ENCODE measurements at regions not wholly inside any gene's neighbourhood (a gene's known extent, or its start where the extent isn't known, plus 50 kb on each side); places are given as distances from the start of the nearest gene placed in this dataset.

GRCh38 chr10:21095073-21095472 is 198.0 kb upstream of the NEBL start:
- H3K9me3 ChIP-seq, result no peaks in the 10 kb centered on the region
- H3K27me3 ChIP-seq (replicated peaks in 1 of 7), result no peaks in the 10 kb centered on the region
- intact Hi-C loops (cut with DNase I; ENCODE audit: low total_unique reads), result no loop called here
- no peak overlapping the region for H3K4me3 ChIP-seq
- H3K36me3 ChIP-seq, result no peaks in the 10 kb centered on the region
- TF ChIP-seq POLR2AphosphoS5 (IDR thresholded peaks at IDR 0.05) (no peak), POLR2A (IDR thresholded peaks at IDR 0.05) (no peak)
- TF ChIP-seq, protein P1, sequence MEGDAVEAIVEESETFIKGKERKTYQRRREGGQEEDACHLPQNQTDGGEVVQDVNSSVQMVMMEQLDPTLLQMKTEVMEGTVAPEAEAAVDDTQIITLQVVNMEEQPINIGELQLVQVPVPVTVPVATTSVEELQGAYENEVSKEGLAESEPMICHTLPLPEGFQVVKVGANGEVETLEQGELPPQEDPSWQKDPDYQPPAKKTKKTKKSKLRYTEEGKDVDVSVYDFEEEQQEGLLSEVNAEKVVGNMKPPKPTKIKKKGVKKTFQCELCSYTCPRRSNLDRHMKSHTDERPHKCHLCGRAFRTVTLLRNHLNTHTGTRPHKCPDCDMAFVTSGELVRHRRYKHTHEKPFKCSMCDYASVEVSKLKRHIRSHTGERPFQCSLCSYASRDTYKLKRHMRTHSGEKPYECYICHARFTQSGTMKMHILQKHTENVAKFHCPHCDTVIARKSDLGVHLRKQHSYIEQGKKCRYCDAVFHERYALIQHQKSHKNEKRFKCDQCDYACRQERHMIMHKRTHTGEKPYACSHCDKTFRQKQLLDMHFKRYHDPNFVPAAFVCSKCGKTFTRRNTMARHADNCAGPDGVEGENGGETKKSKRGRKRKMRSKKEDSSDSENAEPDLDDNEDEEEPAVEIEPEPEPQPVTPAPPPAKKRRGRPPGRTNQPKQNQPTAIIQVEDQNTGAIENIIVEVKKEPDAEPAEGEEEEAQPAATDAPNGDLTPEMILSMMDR (IDR thresholded peaks at IDR 0.05 in 8 of 11, conservative IDR thresholded peaks at IDR 0.05 in 3 of 11), result no peak
- H3K27ac ChIP-seq, result no peak overlapping the region
- DNase-seq, result no peak
- 90 to 98% (median 93%) methylated on average over 3 of the region's 3 CpGs for WGBS, 5 donors
- no peaks in the 10 kb centered on the region for H3K4me1 ChIP-seq

DNA sequence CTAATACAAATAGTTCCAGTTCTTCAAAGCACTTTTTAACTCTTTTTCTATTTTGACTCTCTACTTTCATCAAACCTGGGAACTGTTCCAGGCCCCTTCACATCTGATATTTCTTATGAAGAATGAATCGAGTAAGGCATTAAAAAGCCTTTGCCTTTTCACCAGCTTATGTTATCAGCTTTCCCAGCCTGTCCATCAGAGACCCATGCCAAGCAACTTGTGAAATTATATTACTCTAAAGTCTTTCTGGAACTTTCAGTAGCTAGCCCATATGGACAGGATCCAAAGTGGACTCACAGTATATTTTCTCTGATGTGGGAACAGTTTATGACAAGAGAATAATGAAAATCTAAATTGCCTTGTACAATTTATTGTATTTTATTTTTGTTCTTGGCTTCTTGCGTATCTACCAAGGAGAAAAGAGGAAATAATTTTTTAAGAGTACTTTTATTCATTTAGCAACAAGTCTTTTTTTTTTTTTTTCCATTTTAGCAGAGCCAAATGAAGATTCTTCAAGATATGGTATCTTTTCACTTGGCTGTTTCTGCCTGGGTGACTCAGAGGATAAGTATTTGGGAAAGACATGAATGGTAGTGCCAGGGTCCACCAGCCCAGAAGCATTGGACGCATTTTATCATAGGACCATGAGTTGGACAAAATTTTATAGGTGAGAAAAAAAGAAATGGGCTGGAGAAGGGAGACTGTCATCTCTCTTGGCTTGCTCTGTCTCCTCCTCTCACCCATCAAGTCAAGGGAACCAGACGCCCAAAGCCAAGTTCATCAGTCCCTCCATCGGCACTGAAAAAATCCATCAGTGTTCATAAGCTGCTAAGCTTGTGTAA is 195.8 kb upstream of the NEBL start:
- no peaks in the 10 kb centered on the region for H3K4me1 ChIP-seq
- H3K27ac ChIP-seq, result no peak overlapping the region
- intact Hi-C loops (cut with DNase I; ENCODE audit: low total_unique reads), result no loop called here
- no peak overlapping the region for H3K4me3 ChIP-seq
- H3K36me3 ChIP-seq, result no peaks in the 10 kb centered on the region
- TF ChIP-seq POLR2A (IDR thresholded peaks at IDR 0.05), result no peak
- TF ChIP-seq POLR2AphosphoS5 (IDR thresholded peaks at IDR 0.05), result no peak
- TF ChIP-seq, protein P1 (IDR thresholded peaks at IDR 0.05 in 8 of 11, conservative IDR thresholded peaks at IDR 0.05 in 3 of 11), result no peak
- 79 to 88% (median 82%) methylated on average over 5 of the region's 5 CpGs for WGBS, 5 donors
- no peaks in the 10 kb centered on the region for H3K27me3 ChIP-seq (replicated peaks in 1 of 7)
- no peaks in the 10 kb centered on the region for H3K9me3 ChIP-seq
- DNase-seq, result no peak

- Histone ChIP-seq H3K36me3 (no peaks in the 10 kb centered on the region), H3K4me3 (no peak overlapping the region), H3K9me3 (no peaks in the 10 kb centered on the region), H3K4me1 (no peaks in the 10 kb centered on the region), H3K27ac (no peak overlapping the region), H3K27me3 (replicated peaks in 1 of 7) (no peaks in the 10 kb centered on the region)
- DNase-seq, result no peak
- intact Hi-C loops (cut with DNase I; ENCODE audit: low total_unique reads), result no loop called here
- no peak for TF ChIP-seq POLR2AphosphoS5 (IDR thresholded peaks at IDR 0.05)
- TF ChIP-seq, protein P1 (IDR thresholded peaks at IDR 0.05 in 8 of 11, conservative IDR thresholded peaks at IDR 0.05 in 3 of 11), result no peak
- WGBS, 5 donors, result 62 to 77% (median 71%) methylated on average over 6 of the region's 6 CpGs
These were observed 193.5 kb upstream of the NEBL start for GRCh38 chr10:21090609-21091082.

DNA sequence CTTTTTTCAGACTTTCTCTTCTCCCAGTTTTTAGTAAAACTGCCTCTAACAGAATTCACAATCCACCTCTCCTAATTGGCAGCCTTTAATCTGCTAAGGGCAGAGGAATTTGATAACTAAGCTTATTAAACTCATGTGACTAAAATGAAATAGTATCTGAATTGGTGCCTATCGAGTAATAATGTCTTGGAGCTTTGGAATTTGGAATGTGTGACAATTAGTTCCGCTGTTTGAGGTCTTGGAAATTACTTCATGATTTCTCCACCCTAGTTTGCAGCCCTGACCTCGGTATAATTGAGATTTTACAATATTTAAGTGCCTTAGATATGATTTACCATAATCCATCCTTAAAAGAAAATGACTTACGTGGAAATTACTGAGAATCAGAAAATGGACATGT is 190.4 kb upstream of the NEBL start:
- no peak overlapping the region for H3K4me3 ChIP-seq
- WGBS, 5 donors, result 70 to 88% (median 80%) methylated on average over 4 of the region's 4 CpGs
- no peaks in the 10 kb centered on the region for H3K27me3 ChIP-seq (replicated peaks in 1 of 7)
- no peak for DNase-seq
- TF ChIP-seq, protein P1 (IDR thresholded peaks at IDR 0.05 in 8 of 11, conservative IDR thresholded peaks at IDR 0.05 in 3 of 11), result no peak
- no peak for TF ChIP-seq POLR2AphosphoS5 (IDR thresholded peaks at IDR 0.05)
- no peak for TF ChIP-seq POLR2A (IDR thresholded peaks at IDR 0.05)
- intact Hi-C loops (cut with DNase I; ENCODE audit: low total_unique reads), result no loop called here
- H3K36me3 ChIP-seq, result no peaks in the 10 kb centered on the region
- H3K9me3 ChIP-seq, result no peaks in the 10 kb centered on the region
- H3K4me1 ChIP-seq, result no peaks in the 10 kb centered on the region
- H3K27ac ChIP-seq, result no peak overlapping the region
